Natural killer cell (primary cell): ENCODE measurements at regions not wholly inside any gene's neighbourhood (a gene's known extent, or its start where the extent isn't known, plus 50 kb on each side); places are given as distances from the start of the nearest gene placed in this dataset.

Source experiments
- ATAC-seq, 3 donors: fragments of 150-1000 bp in 2 of 3; fragments of 200-7000 bp in 1 of 3; cut with Tn5 transposase; 1 replicate in 1 of 3; 2 replicates in 2 of 3; pipeline ENCODE4 v1.10.0; 2021; ENCODE audit warnings: mild to moderate bottlenecking in 2 of 3, moderate library complexity in 2 of 3
- DNase-seq, 2 donors: peaks; one replicate each; pipeline versions ENCODE4 v3.0.0 to v3.0.0-alpha.2; 2013 to 2021; ENCODE audit warnings: mixed read lengths in 1 of 2
- H3K27ac ChIP-seq: one replicate; pipeline ENCODE4 v1.5.1; 2013; ENCODE audit warnings: mild to moderate bottlenecking, low read length
- H3K27me3 ChIP-seq: one replicate; pipeline ENCODE4 v1.6.1; 2013; ENCODE audit warnings: low read length; ENCODE audit not compliant: control insufficient read depth, insufficient read depth
- H3K36me3 ChIP-seq: one replicate; pipeline ENCODE4 v1.6.1; 2013; ENCODE audit warnings: low read length; ENCODE audit not compliant: control insufficient read depth, insufficient read depth
- H3K4me1 ChIP-seq: one replicate; pipeline ENCODE4 v1.6.1; 2013; ENCODE audit warnings: low read length; ENCODE audit not compliant: control insufficient read depth, insufficient read depth
- H3K4me3 ChIP-seq: one replicate; pipeline ENCODE4 v1.5.1; 2013; ENCODE audit warnings: low read length
- H3K9me3 ChIP-seq: one replicate; pipeline ENCODE4 v1.6.1; 2013; ENCODE audit warnings: low read length; ENCODE audit not compliant: control insufficient read depth, insufficient read depth
- H3K27ac Mint-ChIP-seq, 2 donors: one replicate each; pipeline ENCODE4 v1.8.0; 2022; ENCODE audit warnings: mild to moderate bottlenecking in 2 of 2, mixed read lengths in 2 of 2, moderate library complexity in 1 of 2
- H3K27me3 Mint-ChIP-seq, 2 donors: one replicate each; pipeline ENCODE4 v1.8.0; 2022; ENCODE audit warnings: low read depth in 2 of 2, mixed read lengths in 2 of 2
- H3K36me3 Mint-ChIP-seq: one replicate; pipeline ENCODE4 v1.8.0; 2022; ENCODE audit warnings: mixed read lengths
- H3K4me1 Mint-ChIP-seq, 2 donors: one replicate each; pipeline ENCODE4 v1.8.0; 2022; ENCODE audit warnings: mixed read lengths in 2 of 2
- H3K4me3 Mint-ChIP-seq: one replicate; pipeline ENCODE4 v1.8.0; 2022; ENCODE audit warnings: mild to moderate bottlenecking, moderate library complexity, mixed read lengths
- H3K9me3 Mint-ChIP-seq, 2 donors: one replicate each; pipeline ENCODE4 v1.8.0; 2022; ENCODE audit warnings: mixed read lengths in 2 of 2
- CTCF ChIP-seq: fragments of 200-600 bp; IDR thresholded peaks from one replicate; pipeline ENCODE4 v1.8.0; 2022; ENCODE audit warnings: antibody characterized with exemption
- whole genome bisulfite sequencing: methylation state at CpG from one replicate; pipeline ENCODE4 v1.1.7; 2013; ENCODE audit warnings: missing lambda C conversion rate; ENCODE audit not compliant: insufficient coverage; 5-methylcytosine and 5-hydroxymethylcytosine counted together
- intact Hi-C: fragments of 100-400 bp; cut with micrococcal nuclease; formaldehyde crosslinking; loops from one replicate; pipeline ENCODE4 v1.14.2; 2022

- 100% methylated on average over 1 of the region's 2 CpGs for WGBS
- Histone ChIP-seq H3K4me3 (no peak overlapping the region), H3K9me3 (no peaks in the 10 kb centered on the region), H3K27me3 (no peaks in the 10 kb centered on the region), H3K4me1 (no peaks in the 10 kb centered on the region), H3K27ac (no peak overlapping the region), H3K36me3 (no peaks in the 10 kb centered on the region)
- intact Hi-C loops: no loop called here
- ATAC-seq (no peak), DNase-seq (no peak)
- Mint-ChIP-seq H3K4me3 (no peak overlapping the region), H3K9me3 (no peaks in the 10 kb centered on the region), H3K27me3 (peaks cover 12 to 19% of the 10 kb centered on the region in 2 donors), H3K4me1 (no peaks in the 10 kb centered on the region), H3K27ac (no peak overlapping the region), H3K36me3 (no peaks in the 10 kb centered on the region)
- TF ChIP-seq CTCF: no peak
Measured at GRCh38 chr9:85129514-85129913, 460.0 kb downstream of the NTRK2 start.

- no peaks in the 10 kb centered on the region for H3K9me3 ChIP-seq
- no peak for DNase-seq
- no peaks in the 10 kb centered on the region for H3K36me3 ChIP-seq
- WGBS: no CpG with 5 or more reads among the region's 1 CpG
- ATAC-seq: no peak
- H3K27me3 ChIP-seq: peaks cover 4% of the 10 kb centered on the region
- no peak overlapping the region for H3K27ac ChIP-seq
- Mint-ChIP-seq H3K27ac (no peak overlapping the region), H3K27me3 (peaks cover 22 to 34% of the 10 kb centered on the region in 2 donors), H3K9me3 (no peaks in the 10 kb centered on the region), H3K4me1 (no peaks in the 10 kb centered on the region), H3K4me3 (no peak overlapping the region), H3K36me3 (no peaks in the 10 kb centered on the region)
- no peaks in the 10 kb centered on the region for H3K4me1 ChIP-seq
- no peak overlapping the region for H3K4me3 ChIP-seq
- intact Hi-C loops: no loop called here
- no peak for TF ChIP-seq CTCF
Measured at GRCh38 chr9:85118990-85119755, 449.6 kb downstream of the NTRK2 start.

GRCh38 chr9:85117831-85118230, 448.3 kb downstream of the NTRK2 start:
- no peak overlapping the region for H3K27ac Mint-ChIP-seq
- H3K4me3 Mint-ChIP-seq: no peak overlapping the region
- Histone ChIP-seq H3K4me1 (no peaks in the 10 kb centered on the region), H3K27ac (no peak overlapping the region), H3K27me3 (peaks cover 6% of the 10 kb centered on the region), H3K36me3 (no peaks in the 10 kb centered on the region), H3K9me3 (no peaks in the 10 kb centered on the region), H3K4me3 (no peak overlapping the region)
- WGBS: 81% methylated on average over 4 of the region's 4 CpGs
- H3K4me1 Mint-ChIP-seq: no peaks in the 10 kb centered on the region
- H3K36me3 Mint-ChIP-seq: no peaks in the 10 kb centered on the region
- intact Hi-C loops: no loop called here
- H3K27me3 Mint-ChIP-seq: peaks cover 27 to 38% of the 10 kb centered on the region in 2 donors
- DNase-seq: no peak
- TF ChIP-seq CTCF: no peak
- ATAC-seq: no peak
- no peaks in the 10 kb centered on the region for H3K9me3 Mint-ChIP-seq

GRCh38 chr9:85115473-85115872, 445.9 kb downstream of the NTRK2 start:
- TF ChIP-seq CTCF: no peak
- Mint-ChIP-seq H3K27ac (no peak overlapping the region), H3K36me3 (no peaks in the 10 kb centered on the region), H3K9me3 (no peaks in the 10 kb centered on the region), H3K4me1 (no peaks in the 10 kb centered on the region), H3K27me3 (peaks cover 31 to 44% of the 10 kb centered on the region in 2 donors), H3K4me3 (no peak overlapping the region)
- no peaks in the 10 kb centered on the region for H3K4me1 ChIP-seq
- ATAC-seq (no peak), DNase-seq (no peak)
- H3K4me3 ChIP-seq: no peak overlapping the region
- H3K27ac ChIP-seq: no peak overlapping the region
- H3K9me3 ChIP-seq: no peaks in the 10 kb centered on the region
- H3K36me3 ChIP-seq: no peaks in the 10 kb centered on the region
- intact Hi-C loops: no loop called here
- WGBS: 60% methylated on average over 1 of the region's 2 CpGs
- peaks cover 6% of the 10 kb centered on the region for H3K27me3 ChIP-seq
